GM12878 (cell line): ENCODE measurements at regions not wholly inside any gene's neighbourhood (a gene's known extent, or its start where the extent isn't known, plus 50 kb on each side); places are given as distances from the start of the nearest gene placed in this dataset.
"Not testable (repeated sequence)": the region's sequence is repeated elsewhere in the genome, so short reads cannot be mapped to it uniquely, and the experiment has no call there.

Experiments used
- ATAC-seq: fragments of 200-7000 bp; cut with Tn5 transposase; 3 replicates; pipeline ENCODE4 v1.9.1; 2020; ENCODE audit warnings: mild to moderate bottlenecking, moderate library complexity
- BruUV-seq: library from RNA; stranded (reverse); fragments of 400-500 nt; replicated peaks from 2 replicates; lab custom pipeline; 2021; lab: Mats Ljungman, UMichigan
- CTCF ChIA-PET: fragments of 300-600 bp; sonication (Branson Sonifier 250); formaldehyde crosslinking; extraction: SDS; loops from one replicate; lab custom pipeline; 2021; ENCODE audit warnings: inconsistent platforms; lab: Yijun Ruan, JAX
- POLR2A ChIA-PET: fragments of 350-600 bp; formaldehyde crosslinking; extraction: SDS; loops from one replicate; lab custom pipeline; 2021; ENCODE audit warnings: inconsistent platforms; lab: Charles Lee
- RAD21 ChIA-PET: fragments of 300-600 bp; sonication (Branson Sonifier 250); formaldehyde crosslinking; loops from one replicate; lab custom pipeline; 2023; ENCODE audit warnings: antibody characterized with exemption; ENCODE audit not compliant: unreplicated experiment; lab: Charles Lee
- SMC1A ChIA-PET: fragments of 300-600 bp; sonication (Branson Sonifier 250); formaldehyde crosslinking; loops from one replicate; lab custom pipeline; 2023; ENCODE audit not compliant: unreplicated experiment, uncharacterized antibody; lab: Charles Lee
- DNase-seq: peaks from one replicate; pipeline ENCODE4 v3.0.0-alpha.2; 2011; ENCODE audit warnings: low read depth, low spot score
- FAIRE-seq: peaks from 3 replicates; lab custom pipeline; 2011; peaks lifted over from hg19 to GRCh38; lab: Jason Lieb, UNC
- H2AFZ ChIP-seq: 2 replicates; pipeline ENCODE4 v1.6.0; 2011; ENCODE audit warnings: low read depth, low read length, control low read depth; ENCODE audit not compliant: control insufficient read depth
- H3K27ac ChIP-seq: 2 replicates; pipeline ENCODE4 v1.5.1; 2011; ENCODE audit warnings: control low read depth; ENCODE audit not compliant: control insufficient read depth, insufficient read depth
- H3K27me3 ChIP-seq, 2 experiments: replicated peaks in 1 of 2; 2 replicates each; pipeline versions ENCODE4 v1.6.0 to v1.6.1; 2011; ENCODE audit warnings: low read length in 1 of 2; ENCODE audit not compliant: control insufficient read depth in 2 of 2, insufficient read depth in 2 of 2
- H3K36me3 ChIP-seq, 2 experiments: 2 replicates each; pipeline ENCODE4 v1.5.1; 2011; ENCODE audit warnings: low read length in 1 of 2; ENCODE audit not compliant: control insufficient read depth in 2 of 2, insufficient read depth in 2 of 2
- H3K4me1 ChIP-seq: 2 replicates; pipeline ENCODE4 v1.6.1; 2011; ENCODE audit warnings: mild to moderate bottlenecking, low read length, moderate library complexity, mixed read lengths; ENCODE audit not compliant: control insufficient read depth, insufficient read depth
- H3K4me2 ChIP-seq: 2 replicates; pipeline ENCODE4 v1.6.0; 2011; ENCODE audit warnings: control low read depth; ENCODE audit not compliant: control insufficient read depth, insufficient read depth
- H3K4me3 ChIP-seq: fragments of 200-600 bp; sonication (generic); 2 replicates; pipeline ENCODE4 v1.5.1; 2016
- H3K79me2 ChIP-seq: 2 replicates; pipeline ENCODE4 v1.6.0; 2011; ENCODE audit warnings: low read length; ENCODE audit not compliant: control insufficient read depth, insufficient read depth
- H3K9ac ChIP-seq: 2 replicates; pipeline ENCODE4 v1.8.0; 2011; ENCODE audit warnings: low read length, control low read depth, mixed read lengths; ENCODE audit not compliant: control insufficient read depth, insufficient read depth
- H3K9me3 ChIP-seq: replicated peaks from 3 replicates; pipeline ENCODE4 v1.5.1; 2011; ENCODE audit warnings: mild to moderate bottlenecking, low read length; ENCODE audit not compliant: control insufficient read depth, insufficient read depth
- H4K20me1 ChIP-seq: 2 replicates; pipeline ENCODE4 v1.6.0; 2011; ENCODE audit not compliant: control insufficient read depth, insufficient read depth
- WGBS: methylation state at CpG from one replicate; pipeline ENCODE4 v1.1.6; 2016; ENCODE audit warnings: low lambda C conversion rate; ENCODE audit not compliant: insufficient replicate concordance, insufficient coverage; ENCODE audit errors: missing lambda C conversion rate; 5-methylcytosine and 5-hydroxymethylcytosine counted together
- in situ Hi-C: fragments of 300-500 bp; cut with MboI; formaldehyde crosslinking; loops from 9 replicates; pipeline ENCODE4 v1.14.3; 2018; ENCODE audit warnings: mixed read lengths
- intact Hi-C: fragments of 100-400 bp; cut with micrococcal nuclease; formaldehyde crosslinking; loops from one replicate; pipeline ENCODE4 v1.14.2; 2022; ENCODE audit not compliant: unreplicated experiment
- TF ChIP-seq, protein P1 (sequence below), 3 experiments: IDR thresholded peaks in 2 of 3; conservative IDR thresholded peaks in 1 of 3; 2 replicates each; pipeline ENCODE4 v1.5.1; 2011; ENCODE audit warnings: low read depth in 3 of 3, low read length in 3 of 3, mild to moderate bottlenecking in 3 of 3, control low read depth in 2 of 3, moderate library complexity in 2 of 3, inconsistent platforms in 1 of 3, mixed read lengths in 1 of 3; ENCODE audit not compliant: control insufficient read depth in 2 of 3, insufficient read depth in 1 of 3; ENCODE audit errors: extremely low read depth in 1 of 3

DNA sequence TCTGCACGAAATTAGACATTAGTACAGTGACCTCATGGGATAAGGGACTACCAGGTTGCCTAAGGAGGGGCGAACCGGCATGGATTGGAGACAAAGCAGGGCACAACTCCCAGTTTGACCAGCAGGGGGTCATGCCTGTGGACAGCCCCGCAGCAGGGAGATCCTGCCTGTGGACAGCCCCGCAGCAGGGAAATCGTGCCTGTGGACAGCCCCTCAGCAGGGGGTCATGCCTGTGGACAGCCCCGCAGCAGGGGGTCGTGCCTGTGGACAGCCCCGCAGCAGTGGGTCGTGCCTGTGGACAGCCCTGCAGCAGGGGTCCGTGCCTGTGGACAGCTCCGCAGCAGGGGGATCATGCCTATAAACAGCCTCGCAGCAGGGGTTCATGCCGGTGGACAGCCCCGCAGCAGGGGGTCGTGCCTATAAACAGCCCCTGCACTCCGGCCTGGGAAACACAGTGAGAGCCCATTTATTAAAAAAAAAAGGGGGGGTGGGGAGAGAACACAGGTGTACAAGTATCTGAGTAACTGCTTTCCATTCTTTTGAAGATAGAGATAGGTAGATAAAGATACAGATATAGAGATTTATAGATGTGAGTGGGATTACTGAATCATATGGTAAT is 176.5 kb downstream of the FOXD4L6 start:
- H3K27ac ChIP-seq, H4K20me1 ChIP-seq, in situ Hi-C loops, RAD21 ChIA-PET, SMC1A ChIA-PET, DNase-seq, BruUV-seq, H3K9me3 ChIP-seq, H3K4me3 ChIP-seq, FAIRE-seq, H3K79me2 ChIP-seq, H3K27me3 ChIP-seq, H2AFZ ChIP-seq, H3K36me3 ChIP-seq, POLR2A ChIA-PET, H3K4me2 ChIP-seq, CTCF ChIA-PET, intact Hi-C loops, ATAC-seq, H3K4me1 ChIP-seq, H3K9ac ChIP-seq: not testable (repeated sequence)
- TF ChIP-seq, protein P1, sequence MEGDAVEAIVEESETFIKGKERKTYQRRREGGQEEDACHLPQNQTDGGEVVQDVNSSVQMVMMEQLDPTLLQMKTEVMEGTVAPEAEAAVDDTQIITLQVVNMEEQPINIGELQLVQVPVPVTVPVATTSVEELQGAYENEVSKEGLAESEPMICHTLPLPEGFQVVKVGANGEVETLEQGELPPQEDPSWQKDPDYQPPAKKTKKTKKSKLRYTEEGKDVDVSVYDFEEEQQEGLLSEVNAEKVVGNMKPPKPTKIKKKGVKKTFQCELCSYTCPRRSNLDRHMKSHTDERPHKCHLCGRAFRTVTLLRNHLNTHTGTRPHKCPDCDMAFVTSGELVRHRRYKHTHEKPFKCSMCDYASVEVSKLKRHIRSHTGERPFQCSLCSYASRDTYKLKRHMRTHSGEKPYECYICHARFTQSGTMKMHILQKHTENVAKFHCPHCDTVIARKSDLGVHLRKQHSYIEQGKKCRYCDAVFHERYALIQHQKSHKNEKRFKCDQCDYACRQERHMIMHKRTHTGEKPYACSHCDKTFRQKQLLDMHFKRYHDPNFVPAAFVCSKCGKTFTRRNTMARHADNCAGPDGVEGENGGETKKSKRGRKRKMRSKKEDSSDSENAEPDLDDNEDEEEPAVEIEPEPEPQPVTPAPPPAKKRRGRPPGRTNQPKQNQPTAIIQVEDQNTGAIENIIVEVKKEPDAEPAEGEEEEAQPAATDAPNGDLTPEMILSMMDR (IDR thresholded peaks at IDR 0.05 in 2 of 3, conservative IDR thresholded peaks at IDR 0.05 in 1 of 3; ENCODE audit: control insufficient read depth in 2 of 3, extremely low read depth in 1 of 3, insufficient read depth in 1 of 3, low read depth in 3 of 3, low read length in 3 of 3) = peak in 1 of 3 experiments; percentile 34; a peak in 1 of 6 replicates
- WGBS = 94% methylated on average over 17 of the region's 17 CpGs

DNA sequence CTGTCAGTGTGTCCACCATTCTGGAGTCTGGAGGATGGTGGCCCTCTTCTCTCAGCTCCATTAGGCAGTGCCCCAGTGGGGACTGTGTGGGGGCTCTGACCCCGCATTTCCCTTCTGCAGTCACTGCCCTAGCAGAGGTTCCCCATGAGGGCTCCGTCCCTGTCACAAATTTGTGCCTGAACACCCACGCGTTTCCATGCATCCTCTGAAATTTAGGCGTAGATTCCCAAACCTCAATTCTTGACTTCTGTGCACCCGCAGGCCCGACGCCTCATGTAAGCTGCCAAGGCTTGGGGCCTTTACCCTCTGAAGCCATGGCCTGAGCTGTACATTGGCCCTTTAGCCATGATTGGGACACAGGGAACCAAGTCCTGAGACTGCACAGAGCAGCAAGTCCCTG is 182.3 kb downstream of the FOXD4L6 start:
- WGBS = 97% methylated on average over 8 of the region's 8 CpGs
- not testable (repeated sequence) for H3K79me2 ChIP-seq, H3K27me3 ChIP-seq

DNA sequence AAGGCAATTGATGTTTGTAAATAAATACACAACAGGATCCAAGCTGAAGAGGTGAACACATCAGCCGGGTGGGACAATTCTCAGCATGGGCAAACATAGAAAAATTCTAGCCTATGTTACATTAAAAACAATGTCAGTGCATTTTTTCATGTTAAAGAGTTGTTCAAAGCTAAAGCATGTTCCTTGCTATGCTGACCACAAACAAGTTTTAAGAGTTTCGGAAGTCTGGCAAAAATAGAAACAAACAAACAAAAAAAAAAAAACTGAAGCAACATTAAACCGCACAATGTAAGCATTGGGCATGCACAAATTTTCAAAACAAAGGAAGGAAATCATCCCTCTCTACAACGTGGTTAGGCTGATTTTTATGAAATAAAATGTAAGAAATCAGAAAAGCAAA is 185.8 kb downstream of the FOXD4L6 start:
- not testable (repeated sequence) for FAIRE-seq

More for the DNA sequence above, 182.3 kb downstream of the FOXD4L6 start:
- H2AFZ ChIP-seq, H3K4me1 ChIP-seq, in situ Hi-C loops, H3K4me2 ChIP-seq, BruUV-seq, FAIRE-seq, H3K9ac ChIP-seq, ATAC-seq, H3K9me3 ChIP-seq, POLR2A ChIA-PET, H3K27ac ChIP-seq, SMC1A ChIA-PET, DNase-seq, RAD21 ChIA-PET, CTCF ChIA-PET, H4K20me1 ChIP-seq, H3K4me3 ChIP-seq, intact Hi-C loops, H3K36me3 ChIP-seq: not testable (repeated sequence)

More for the DNA sequence above, 185.8 kb downstream of the FOXD4L6 start:
- H3K9ac ChIP-seq, H3K4me3 ChIP-seq, in situ Hi-C loops, RAD21 ChIA-PET, BruUV-seq, ATAC-seq, H3K9me3 ChIP-seq, SMC1A ChIA-PET, H3K4me1 ChIP-seq, H2AFZ ChIP-seq, H3K27me3 ChIP-seq, H3K36me3 ChIP-seq, H3K4me2 ChIP-seq, CTCF ChIA-PET, DNase-seq, intact Hi-C loops, H3K27ac ChIP-seq, H3K79me2 ChIP-seq, POLR2A ChIA-PET, H4K20me1 ChIP-seq: not testable (repeated sequence)
- WGBS = 56% methylated on average over 4 of the region's 4 CpGs
